ENCODE measurements at regions not wholly inside any gene's neighbourhood (a gene's known extent, or its start where the extent isn't known, plus 50 kb on each side); places are given as distances from the start of the nearest gene placed in this dataset.

- peak; percentile 12 for DNase-seq
Observed at GRCh38 chr19:30312582-30313352, 59.4 kb upstream of the ZNF536 start.

- DNase-seq = no peak
Observed at GRCh38 chr19:30313353-30313750, 58.8 kb upstream of the ZNF536 start.

GRCh38 chr19:30314056-30314804 is 58.0 kb upstream of the ZNF536 start:
- no peak for DNase-seq

GRCh38 chr19:30314805-30315155 is 57.4 kb upstream of the ZNF536 start:
- DNase-seq = no peak

GRCh38 chr19:30315159-30315558 is 57.0 kb upstream of the ZNF536 start:
- no peak for DNase-seq

- no peak for DNase-seq
Observed at GRCh38 chr19:30316000-30316491, 56.1 kb upstream of the ZNF536 start.

GRCh38 chr19:30316560-30317106 is 55.6 kb upstream of the ZNF536 start:
- no peak for DNase-seq

GRCh38 chr19:30317403-30317802 is 54.8 kb upstream of the ZNF536 start:
- DNase-seq = no peak

GRCh38 chr19:30318261-30318660 is 53.9 kb upstream of the ZNF536 start:
- DNase-seq = no peak

- DNase-seq = no peak
Observed at GRCh38 chr19:30318936-30319335, 53.2 kb upstream of the ZNF536 start.

GRCh38 chr19:30319411-30319810 is 52.8 kb upstream of the ZNF536 start:
- no peak for DNase-seq

- DNase-seq = no peak
Observed at GRCh38 chr19:30319876-30320275, 52.3 kb upstream of the ZNF536 start.

- no peak for DNase-seq
Observed at GRCh38 chr19:30320466-30320865, 51.7 kb upstream of the ZNF536 start.

- DNase-seq = no peak
Observed at GRCh38 chr19:30320916-30321315, 51.3 kb upstream of the ZNF536 start.
